Inflammatory macrophage (primary cell): ENCODE measurements at regions not wholly inside any gene's neighbourhood (a gene's known extent, or its start where the extent isn't known, plus 50 kb on each side); places are given as distances from the start of the nearest gene placed in this dataset.
"Not testable (repeated sequence)": the region's sequence is repeated elsewhere in the genome, so short reads cannot be mapped to it uniquely, and the experiment has no call there.

Experiments used
- DNase-seq, 2 donors: peaks; one replicate each; pipeline ENCODE4 v3.0.0-alpha.2; 2020 to 2022

GRCh38 chr3:189375532-189375931 lies 203.8 kb downstream of the TPRG1 start:
- DNase-seq: no peak

- DNase-seq: no peak
Observed at GRCh38 chr3:189383630-189384029, 211.9 kb downstream of the TPRG1 start.

GRCh38 chr3:189385880-189386279 lies 214.1 kb downstream of the TPRG1 start:
- not testable (repeated sequence) for DNase-seq

GRCh38 chr3:189386739-189387138 lies 215.0 kb downstream of the TPRG1 start:
- no peak for DNase-seq

- DNase-seq: no peak
Observed at GRCh38 chr3:189389346-189389745, 217.6 kb downstream of the TPRG1 start.

DNA sequence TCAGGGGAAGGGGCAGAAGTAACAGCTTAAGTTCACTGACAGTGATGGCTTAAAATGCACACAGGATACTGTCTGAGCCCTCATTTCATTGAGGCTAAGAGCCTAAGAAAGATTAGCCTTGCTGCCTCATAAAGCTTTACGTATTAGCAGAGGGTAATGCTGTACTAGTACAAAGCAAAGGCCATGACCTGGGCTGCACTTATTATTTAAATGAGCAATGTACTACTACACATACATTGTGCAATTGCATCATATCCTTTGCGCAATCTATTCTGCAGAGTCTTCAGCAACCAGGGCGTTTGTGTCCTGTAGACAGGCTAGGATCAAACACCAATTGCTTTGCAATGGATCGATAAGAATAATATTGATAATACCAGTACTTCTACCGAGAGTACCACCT lies 221.8 kb downstream of the TPRG1 start:
- peak; percentile 47 to 77 for DNase-seq

GRCh38 chr3:189394599-189395121 lies 222.9 kb downstream of the TPRG1 start:
- no peak for DNase-seq

DNA sequence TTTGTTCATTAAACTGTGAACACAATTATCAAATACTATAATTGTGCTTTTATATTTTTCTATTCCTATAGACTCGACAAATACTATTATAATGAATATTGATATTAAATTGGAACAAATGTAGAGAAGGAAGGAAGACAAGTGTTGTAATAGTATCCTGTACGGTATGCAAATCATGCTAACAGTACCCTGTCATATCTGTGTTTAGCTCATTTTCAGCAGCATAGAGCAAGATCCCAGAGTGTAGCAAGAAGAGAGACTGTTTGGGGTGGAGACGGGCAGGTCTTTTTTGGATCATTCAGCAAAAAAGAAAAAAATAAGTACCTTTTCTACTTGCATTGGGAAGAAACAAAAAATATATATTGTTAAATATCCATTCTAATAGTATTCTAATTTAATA lies 224.1 kb downstream of the TPRG1 start:
- no peak for DNase-seq

GRCh38 chr3:189398656-189399055 lies 226.9 kb downstream of the TPRG1 start:
- DNase-seq: no peak

DNA sequence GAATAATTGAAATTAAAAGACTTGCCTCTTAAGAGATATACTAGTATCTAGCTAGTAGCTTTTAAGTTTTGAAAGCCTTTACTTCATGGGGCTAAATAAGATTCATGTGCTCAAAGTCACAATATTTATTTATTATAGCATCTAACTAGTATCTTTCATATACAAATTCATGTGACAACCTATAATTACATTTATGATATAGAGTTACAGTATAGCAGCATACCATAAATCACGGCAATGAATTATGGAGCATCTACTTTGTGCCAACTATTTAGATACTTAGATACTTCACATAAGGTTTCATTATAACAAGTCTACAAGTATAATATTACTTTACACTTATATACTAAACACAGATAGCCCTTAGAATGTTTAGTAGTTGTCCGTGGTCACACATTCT lies 229.4 kb downstream of the TPRG1 start:
- DNase-seq: no peak

GRCh38 chr3:189403194-189403593 lies 228.0 kb upstream of the TP63 start:
- DNase-seq: no peak

DNA sequence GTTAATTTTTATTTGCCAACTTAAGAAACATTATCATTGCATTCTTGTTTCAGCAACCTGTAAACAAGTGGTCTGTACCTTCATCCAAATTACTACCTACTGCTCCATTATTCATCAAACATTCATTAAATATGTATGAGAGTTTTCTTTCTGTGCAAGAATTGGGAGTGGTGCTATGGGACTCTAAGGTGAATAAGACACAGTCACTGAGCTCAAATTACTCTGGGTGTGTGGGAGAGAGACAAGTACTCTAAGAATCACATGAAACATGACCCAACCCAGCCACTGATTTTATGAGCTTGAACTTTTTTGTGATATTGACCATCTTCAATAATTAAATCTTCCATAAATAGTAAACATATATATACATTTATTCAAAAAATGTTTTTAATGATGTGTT lies 227.2 kb upstream of the TP63 start:
- no peak for DNase-seq

GRCh38 chr3:189404797-189405484 lies 226.2 kb upstream of the TP63 start:
- DNase-seq: no peak

DNA sequence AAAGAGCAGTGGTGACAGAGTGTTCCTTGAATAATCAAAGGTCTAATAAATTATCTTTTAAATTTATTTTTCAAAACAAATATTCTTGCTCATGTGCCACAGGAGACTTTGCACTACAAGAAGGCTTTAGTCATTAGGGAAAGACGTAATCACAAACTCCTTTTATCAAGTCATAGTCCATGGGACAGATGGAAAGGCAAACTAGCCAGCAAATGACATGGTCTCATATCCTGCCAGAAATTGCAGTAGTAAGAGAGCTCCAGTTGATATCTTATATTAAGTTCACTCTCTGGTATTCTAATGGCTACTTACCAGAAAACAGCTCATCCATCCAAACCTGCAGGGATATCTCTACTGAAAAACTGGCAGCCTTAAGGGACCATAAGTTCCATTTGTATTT lies 225.0 kb upstream of the TP63 start:
- DNase-seq: no peak

DNA sequence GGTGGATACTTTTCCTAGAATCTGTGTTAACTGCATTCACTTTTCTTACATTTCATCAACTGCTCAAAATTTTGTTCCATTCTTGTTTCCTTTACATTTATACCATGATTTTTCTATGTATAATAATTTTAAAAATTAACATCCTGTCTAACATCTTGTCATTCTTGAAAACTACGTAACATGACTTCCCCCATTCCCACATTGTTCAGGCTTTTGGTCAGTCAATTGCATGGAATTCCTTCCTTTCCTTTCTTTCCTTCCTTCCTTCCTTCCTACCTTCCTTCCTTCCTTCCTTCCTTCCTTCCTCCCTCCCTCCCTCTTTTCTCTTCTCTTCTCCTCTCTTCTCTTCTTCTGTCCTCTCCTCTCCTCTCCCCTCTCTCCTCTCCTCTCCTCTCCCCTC lies 220.7 kb upstream of the TP63 start:
- no peak for DNase-seq

DNA sequence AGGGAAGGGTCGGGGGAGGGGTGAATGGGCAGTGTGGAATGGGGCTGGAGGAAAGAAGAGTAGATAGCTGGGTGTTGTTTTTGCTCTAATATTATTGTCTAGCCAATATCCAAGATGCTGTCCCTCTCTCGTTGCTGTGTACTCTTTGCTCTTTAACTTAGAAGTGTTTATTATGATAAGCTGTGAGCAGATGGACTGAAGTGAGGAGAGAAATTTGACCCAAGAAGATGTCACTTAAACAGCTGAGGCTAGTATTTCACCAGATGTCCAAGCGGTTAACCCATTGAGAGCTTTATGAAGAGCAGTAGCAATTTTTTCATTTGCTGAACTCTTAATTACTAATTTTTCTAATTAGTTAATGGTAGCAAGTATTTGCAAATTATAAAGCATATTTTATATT lies 212.2 kb upstream of the TP63 start:
- DNase-seq: no peak

DNA sequence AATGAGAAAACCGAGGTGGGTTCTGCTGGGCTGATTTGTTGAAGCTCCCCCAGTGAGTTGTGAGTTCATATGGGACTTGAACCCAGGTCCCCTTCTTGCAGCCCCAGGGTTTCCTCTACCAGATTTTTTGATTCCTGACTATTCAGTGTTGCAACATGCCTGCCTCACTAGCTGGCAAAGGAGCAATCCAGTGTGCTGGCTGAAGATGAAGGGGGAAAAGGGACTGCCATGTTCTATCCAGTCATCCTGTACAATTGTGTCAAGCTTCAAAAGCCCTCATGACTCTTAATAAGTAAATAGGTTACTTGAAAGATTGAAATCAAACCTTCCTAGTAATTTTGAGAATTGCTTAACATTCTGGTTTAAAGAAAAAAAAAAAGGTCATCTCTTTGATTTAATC lies 211.5 kb upstream of the TP63 start:
- no peak for DNase-seq

DNA sequence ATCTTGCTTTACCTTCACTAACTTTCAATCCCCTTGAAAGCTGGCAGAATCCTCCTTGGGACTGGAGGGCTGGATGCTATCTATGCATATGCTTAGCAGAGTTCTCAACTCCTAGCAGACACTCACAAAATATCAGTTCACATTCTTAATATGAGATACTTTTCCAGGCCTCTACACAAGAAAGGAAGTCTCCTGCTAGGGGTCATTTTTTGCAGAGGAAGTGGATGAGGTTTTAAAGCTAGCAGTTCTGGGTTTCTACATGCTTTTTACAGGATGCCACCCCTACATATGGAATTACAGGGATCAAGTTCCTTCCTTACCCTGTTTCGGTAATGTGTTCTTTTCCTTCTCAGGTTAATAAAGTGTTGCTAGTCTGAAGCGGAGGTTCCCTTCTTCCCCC lies 206.3 kb upstream of the TP63 start:
- DNase-seq: no peak

GRCh38 chr3:189429019-189429418 lies 202.2 kb upstream of the TP63 start:
- no peak for DNase-seq

- DNase-seq: no peak
Observed at GRCh38 chr3:189430166-189430565, 201.0 kb upstream of the TP63 start.

- not testable (repeated sequence) for DNase-seq
Observed at GRCh38 chr3:189442257-189442656, 188.9 kb upstream of the TP63 start.

GRCh38 chr3:189446959-189447560 lies 184.1 kb upstream of the TP63 start:
- no peak for DNase-seq

DNA sequence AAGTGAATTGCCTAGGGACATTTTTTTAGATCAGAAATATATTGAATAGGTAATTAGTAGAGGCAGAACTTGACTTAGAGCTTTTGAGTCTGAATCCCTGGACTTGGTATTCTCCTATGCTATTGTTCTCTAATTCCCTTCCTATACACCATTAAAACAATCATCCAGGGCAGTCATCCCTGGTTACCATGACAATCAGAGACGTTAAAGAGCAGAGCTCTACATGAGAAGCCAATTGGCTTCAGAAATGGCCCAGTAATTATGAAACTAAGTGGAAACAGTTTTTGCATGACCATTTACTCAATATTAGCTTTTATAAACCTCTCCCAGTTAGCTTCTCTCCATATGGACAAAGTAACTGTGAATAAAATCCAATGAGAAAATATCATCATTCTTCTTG lies 182.1 kb upstream of the TP63 start:
- no peak for DNase-seq

DNA sequence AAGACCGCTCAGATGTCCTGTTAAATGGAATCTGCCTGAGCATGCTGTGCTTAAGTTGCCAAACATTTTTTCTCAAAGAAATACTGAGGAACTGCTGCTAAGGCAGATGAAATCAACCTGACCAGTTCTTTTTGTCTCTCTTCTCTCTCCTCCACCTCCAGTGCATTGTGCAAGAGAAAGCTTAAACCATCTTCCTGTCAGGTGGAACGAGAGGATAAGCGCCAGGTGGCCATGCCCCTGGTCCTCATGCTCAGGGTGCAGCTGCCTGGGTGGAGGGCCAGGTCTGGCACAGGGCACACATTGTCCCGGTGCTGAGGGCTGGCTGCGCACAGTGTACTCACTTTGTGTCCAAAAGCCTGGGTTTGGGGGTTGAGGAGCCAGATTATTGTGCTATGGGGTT lies 176.2 kb upstream of the TP63 start:
- no peak for DNase-seq
